SK-N-SH treated with all-trans-retinoic acid at 6 μM for 48 hours (cell line): ENCODE measurements at regions not wholly inside any gene's neighbourhood (a gene's known extent, or its start where the extent isn't known, plus 50 kb on each side); places are given as distances from the start of the nearest gene placed in this dataset.

Experiments
- ATAC-seq: fragments of 200-7000 bp; cut with Tn5 transposase; 3 replicates; pipeline ENCODE4 v1.9.1; 2020; ENCODE audit warnings: mild to moderate bottlenecking, moderate library complexity
- BACH2 ChIP-seq: fragments of 250-450 bp; sonication (Bioruptor Pico); IDR thresholded peaks from 2 replicates; pipeline ENCODE4 v1.9.0; 2021; ENCODE audit warnings: mild to moderate bottlenecking, borderline replicate concordance
- CSDC2 ChIP-seq: fragments of 250-450 bp; sonication (Bioruptor Pico); IDR thresholded peaks from 2 replicates; pipeline ENCODE4 v1.5.0; 2020; ENCODE audit warnings: mild to moderate bottlenecking, moderate library complexity
- ESRRG ChIP-seq: fragments of 250-450 bp; sonication (Bioruptor Pico); IDR thresholded peaks from 2 replicates; pipeline ENCODE4 v1.6.1; 2021; ENCODE audit warnings: mild to moderate bottlenecking
- GLIS3 ChIP-seq: fragments of 250-450 bp; sonication (Bioruptor Pico); IDR thresholded peaks from 2 replicates; pipeline ENCODE4 v1.5.0; 2020; ENCODE audit warnings: mild to moderate bottlenecking, moderate library complexity
- ISL1 ChIP-seq: fragments of 250-450 bp; sonication (Bioruptor Pico); IDR thresholded peaks from 2 replicates; pipeline ENCODE4 v2.1.2; 2022; ENCODE audit warnings: mild to moderate bottlenecking, moderate library complexity
- OSR1 ChIP-seq: fragments of 250-450 bp; sonication (Bioruptor Pico); IDR thresholded peaks from 2 replicates; pipeline ENCODE4 v1.8.0; 2022; ENCODE audit warnings: moderate library complexity, mild to moderate bottlenecking, inconsistent platforms
- PPARA ChIP-seq: fragments of 250-450 bp; sonication (Bioruptor Pico); IDR thresholded peaks from 2 replicates; pipeline ENCODE4 v1.5.0; 2020; ENCODE audit warnings: mild to moderate bottlenecking, borderline replicate concordance
- RARB ChIP-seq: fragments of 250-450 bp; sonication (Bioruptor Pico); IDR thresholded peaks from 2 replicates; pipeline ENCODE4 v1.8.0; 2021; ENCODE audit warnings: mild to moderate bottlenecking, moderate library complexity
- SNAI2 ChIP-seq: fragments of 250-450 bp; sonication (Bioruptor Pico); IDR thresholded peaks from 2 replicates; pipeline ENCODE4 v1.5.0; 2020; ENCODE audit warnings: mild to moderate bottlenecking, moderate library complexity
- TOX ChIP-seq: fragments of 250-450 bp; sonication (Bioruptor Pico); IDR thresholded peaks from 2 replicates; pipeline ENCODE4 v1.8.0; 2021; ENCODE audit warnings: mild to moderate bottlenecking, moderate library complexity, borderline replicate concordance
- ZC3H10 ChIP-seq: fragments of 250-450 bp; sonication (Bioruptor Pico); IDR thresholded peaks from 2 replicates; pipeline ENCODE4 v1.5.1; 2021; ENCODE audit warnings: mild to moderate bottlenecking, moderate library complexity
- ZFP30 ChIP-seq: fragments of 450-650 bp; formaldehyde crosslinking; IDR thresholded peaks from 2 replicates; pipeline ENCODE4 v1.5.0; 2022; ENCODE audit warnings: mild to moderate bottlenecking, moderate library complexity
- ZNF565 ChIP-seq: fragments of 450-650 bp; formaldehyde crosslinking; conservative IDR thresholded peaks from 2 replicates; pipeline ENCODE4 v1.5.0; 2020; ENCODE audit warnings: low read depth, mild to moderate bottlenecking, moderate library complexity
- ZNF70 ChIP-seq: fragments of 450-650 bp; formaldehyde crosslinking; IDR thresholded peaks from 2 replicates; pipeline ENCODE4 v1.5.0; 2020; ENCODE audit warnings: mild to moderate bottlenecking, moderate library complexity
- ZNF8 ChIP-seq: fragments of 450-650 bp; formaldehyde crosslinking; IDR thresholded peaks from 2 replicates; pipeline ENCODE4 v1.5.0; 2020; ENCODE audit warnings: mild to moderate bottlenecking, moderate library complexity
- TF ChIP-seq, protein P1 (sequence below): fragments of 250-450 bp; sonication (Bioruptor Pico); IDR thresholded peaks from 2 replicates; pipeline ENCODE4 v1.8.0; 2020; ENCODE audit warnings: mild to moderate bottlenecking, moderate library complexity, borderline replicate concordance
- TF ChIP-seq, protein P2 (sequence below): fragments of 250-450 bp; sonication (Bioruptor Pico); IDR thresholded peaks from 2 replicates; pipeline ENCODE4 v1.8.0; 2021; ENCODE audit warnings: low read depth, mild to moderate bottlenecking, moderate library complexity, borderline replicate concordance
- TF ChIP-seq, protein P3 (sequence below): fragments of 250-450 bp; sonication (Bioruptor Pico); IDR thresholded peaks from 2 replicates; pipeline ENCODE4 v1.5.1; 2020; ENCODE audit warnings: low read depth, mild to moderate bottlenecking, moderate library complexity
- TF ChIP-seq, protein P4 (sequence below): fragments of 250-450 bp; sonication (Bioruptor Pico); IDR thresholded peaks from 2 replicates; pipeline ENCODE4 v1.5.0; 2020; ENCODE audit warnings: mild to moderate bottlenecking, moderate library complexity
- TF ChIP-seq, protein P5 (sequence below): fragments of 250-450 bp; sonication (Bioruptor Pico); IDR thresholded peaks from 2 replicates; pipeline ENCODE4 v1.5.1; 2021; ENCODE audit warnings: mild to moderate bottlenecking, moderate library complexity

DNA sequence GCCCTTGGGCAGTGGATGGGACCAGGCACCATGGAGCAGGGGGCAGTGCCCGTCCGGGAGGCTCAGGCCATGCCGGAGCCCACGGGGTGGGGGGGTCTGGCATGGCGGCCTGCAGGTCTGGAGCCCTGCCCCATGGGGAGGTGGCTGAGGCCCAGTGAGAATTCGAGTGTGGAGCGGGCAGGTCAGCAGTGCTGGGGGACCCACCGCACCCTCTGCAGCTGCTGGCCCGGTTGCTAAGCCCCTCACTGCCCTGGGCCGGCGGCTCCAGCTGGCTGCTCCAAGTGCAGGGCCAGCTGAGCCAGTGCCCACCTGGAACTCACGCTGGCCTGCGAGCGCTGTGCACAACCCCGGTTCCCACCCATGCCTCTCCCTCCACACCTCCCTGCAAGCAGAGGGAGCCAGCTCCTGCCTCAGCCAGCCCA is 1157.9 kb upstream of the ADGRL3 start:
- no peak for ATAC-seq
- TF ChIP-seq CSDC2 (no peak), SNAI2 (CRISPR knock-in tag) (no peak), OSR1 (no peak), GLIS3 (no peak)

DNA sequence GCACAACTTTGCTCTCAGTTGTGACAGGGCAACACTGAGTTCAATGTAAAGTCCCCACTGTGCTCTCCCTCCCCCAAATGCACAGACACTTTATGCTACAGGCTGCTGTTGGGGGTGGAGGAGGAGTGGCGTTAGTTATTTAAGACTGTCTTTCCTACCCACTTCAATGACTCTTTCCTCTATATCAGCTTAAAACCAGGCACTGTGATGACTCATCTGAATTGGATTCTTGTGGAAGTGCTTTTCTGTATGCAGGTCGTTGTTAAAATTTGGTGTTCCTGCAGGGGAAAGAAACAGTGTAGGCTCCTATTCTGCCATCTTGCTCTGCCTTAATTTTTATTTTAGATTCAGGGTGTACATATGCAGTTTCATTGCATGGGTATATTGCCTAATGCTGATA is 1157.2 kb upstream of the ADGRL3 start:
- TF ChIP-seq, protein P1, sequence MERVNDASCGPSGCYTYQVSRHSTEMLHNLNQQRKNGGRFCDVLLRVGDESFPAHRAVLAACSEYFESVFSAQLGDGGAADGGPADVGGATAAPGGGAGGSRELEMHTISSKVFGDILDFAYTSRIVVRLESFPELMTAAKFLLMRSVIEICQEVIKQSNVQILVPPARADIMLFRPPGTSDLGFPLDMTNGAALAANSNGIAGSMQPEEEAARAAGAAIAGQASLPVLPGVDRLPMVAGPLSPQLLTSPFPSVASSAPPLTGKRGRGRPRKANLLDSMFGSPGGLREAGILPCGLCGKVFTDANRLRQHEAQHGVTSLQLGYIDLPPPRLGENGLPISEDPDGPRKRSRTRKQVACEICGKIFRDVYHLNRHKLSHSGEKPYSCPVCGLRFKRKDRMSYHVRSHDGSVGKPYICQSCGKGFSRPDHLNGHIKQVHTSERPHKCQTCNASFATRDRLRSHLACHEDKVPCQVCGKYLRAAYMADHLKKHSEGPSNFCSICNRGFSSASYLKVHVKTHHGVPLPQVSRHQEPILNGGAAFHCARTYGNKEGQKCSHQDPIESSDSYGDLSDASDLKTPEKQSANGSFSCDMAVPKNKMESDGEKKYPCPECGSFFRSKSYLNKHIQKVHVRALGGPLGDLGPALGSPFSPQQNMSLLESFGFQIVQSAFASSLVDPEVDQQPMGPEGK = no peak
- TF ChIP-seq, all 23 proteins: peak for 0
- no peak for ATAC-seq

DNA sequence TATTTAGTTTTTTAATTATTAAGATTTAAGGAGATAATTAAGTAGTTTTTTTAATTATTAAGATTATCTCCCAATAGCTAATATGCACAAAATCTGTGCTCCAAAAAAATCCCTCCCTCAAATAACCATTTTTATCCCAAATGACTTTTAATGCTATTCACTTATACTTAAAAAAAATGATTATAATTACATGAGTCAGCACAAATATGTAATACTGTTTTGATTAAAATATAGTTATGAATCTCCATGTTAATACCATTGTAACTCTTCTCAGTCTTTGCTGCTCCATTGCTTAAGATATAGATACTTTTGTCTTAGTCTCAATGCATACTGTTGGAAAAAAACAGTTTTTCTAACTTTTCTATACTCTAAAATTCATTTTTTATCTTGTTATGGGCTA is 1121.1 kb upstream of the ADGRL3 start:
- ATAC-seq = no peak
- TF ChIP-seq ESRRG (CRISPR knock-in tag) (no peak), ZNF565 (CRISPR knock-in tag) (no peak), ISL1 (CRISPR knock-in tag) (no peak), TOX (no peak), ZC3H10 (no peak)
- TF ChIP-seq, protein P2, sequence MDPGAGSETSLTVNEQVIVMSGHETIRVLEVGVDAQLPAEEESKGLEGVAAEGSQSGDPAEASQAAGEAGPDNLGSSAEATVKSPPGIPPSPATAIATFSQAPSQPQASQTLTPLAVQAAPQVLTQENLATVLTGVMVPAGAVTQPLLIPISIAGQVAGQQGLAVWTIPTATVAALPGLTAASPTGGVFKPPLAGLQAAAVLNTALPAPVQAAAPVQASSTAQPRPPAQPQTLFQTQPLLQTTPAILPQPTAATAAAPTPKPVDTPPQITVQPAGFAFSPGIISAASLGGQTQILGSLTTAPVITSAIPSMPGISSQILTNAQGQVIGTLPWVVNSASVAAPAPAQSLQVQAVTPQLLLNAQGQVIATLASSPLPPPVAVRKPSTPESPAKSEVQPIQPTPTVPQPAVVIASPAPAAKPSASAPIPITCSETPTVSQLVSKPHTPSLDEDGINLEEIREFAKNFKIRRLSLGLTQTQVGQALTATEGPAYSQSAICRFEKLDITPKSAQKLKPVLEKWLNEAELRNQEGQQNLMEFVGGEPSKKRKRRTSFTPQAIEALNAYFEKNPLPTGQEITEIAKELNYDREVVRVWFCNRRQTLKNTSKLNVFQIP = no peak
- TF ChIP-seq, all 23 proteins: peak for 0

DNA sequence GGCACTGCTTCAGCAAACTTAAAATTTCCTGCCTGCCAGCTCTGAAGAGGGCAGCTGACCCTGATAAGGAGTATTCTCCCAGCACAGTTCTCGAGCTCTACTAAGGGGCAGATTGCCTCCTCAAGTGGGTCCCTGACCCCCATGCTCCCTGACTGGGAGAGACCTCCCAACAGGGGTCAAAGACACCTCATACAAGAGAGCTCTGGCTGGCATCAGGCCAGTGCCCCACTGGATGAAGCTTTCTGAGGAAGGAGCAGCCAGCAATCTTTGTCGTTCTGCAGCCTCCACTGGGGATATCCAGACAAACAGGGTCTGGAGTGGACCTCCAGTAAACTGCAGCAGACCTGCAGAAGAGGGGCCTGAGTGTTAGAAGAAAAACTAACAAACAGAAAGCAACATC is 1118.3 kb upstream of the ADGRL3 start:
- no peak for ATAC-seq
- TF ChIP-seq ZNF565 (CRISPR knock-in tag) (no peak), ZNF8 (no peak), RARB (CRISPR knock-in tag) (no peak), ZC3H10 (no peak), ZFP30 (CRISPR knock-in tag) (no peak), ZNF70 (CRISPR knock-in tag) (no peak), BACH2 (no peak), ESRRG (CRISPR knock-in tag) (no peak), PPARA (CRISPR knock-in tag) (no peak), TOX (no peak), OSR1 (no peak)
- TF ChIP-seq, protein P3, sequence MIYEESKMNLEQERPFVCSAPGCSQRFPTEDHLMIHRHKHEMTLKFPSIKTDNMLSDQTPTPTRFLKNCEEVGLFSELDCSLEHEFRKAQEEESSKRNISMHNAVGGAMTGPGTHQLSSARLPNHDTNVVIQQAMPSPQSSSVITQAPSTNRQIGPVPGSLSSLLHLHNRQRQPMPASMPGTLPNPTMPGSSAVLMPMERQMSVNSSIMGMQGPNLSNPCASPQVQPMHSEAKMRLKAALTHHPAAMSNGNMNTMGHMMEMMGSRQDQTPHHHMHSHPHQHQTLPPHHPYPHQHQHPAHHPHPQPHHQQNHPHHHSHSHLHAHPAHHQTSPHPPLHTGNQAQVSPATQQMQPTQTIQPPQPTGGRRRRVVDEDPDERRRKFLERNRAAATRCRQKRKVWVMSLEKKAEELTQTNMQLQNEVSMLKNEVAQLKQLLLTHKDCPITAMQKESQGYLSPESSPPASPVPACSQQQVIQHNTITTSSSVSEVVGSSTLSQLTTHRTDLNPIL (CRISPR knock-in tag) = no peak
- TF ChIP-seq, protein P4, sequence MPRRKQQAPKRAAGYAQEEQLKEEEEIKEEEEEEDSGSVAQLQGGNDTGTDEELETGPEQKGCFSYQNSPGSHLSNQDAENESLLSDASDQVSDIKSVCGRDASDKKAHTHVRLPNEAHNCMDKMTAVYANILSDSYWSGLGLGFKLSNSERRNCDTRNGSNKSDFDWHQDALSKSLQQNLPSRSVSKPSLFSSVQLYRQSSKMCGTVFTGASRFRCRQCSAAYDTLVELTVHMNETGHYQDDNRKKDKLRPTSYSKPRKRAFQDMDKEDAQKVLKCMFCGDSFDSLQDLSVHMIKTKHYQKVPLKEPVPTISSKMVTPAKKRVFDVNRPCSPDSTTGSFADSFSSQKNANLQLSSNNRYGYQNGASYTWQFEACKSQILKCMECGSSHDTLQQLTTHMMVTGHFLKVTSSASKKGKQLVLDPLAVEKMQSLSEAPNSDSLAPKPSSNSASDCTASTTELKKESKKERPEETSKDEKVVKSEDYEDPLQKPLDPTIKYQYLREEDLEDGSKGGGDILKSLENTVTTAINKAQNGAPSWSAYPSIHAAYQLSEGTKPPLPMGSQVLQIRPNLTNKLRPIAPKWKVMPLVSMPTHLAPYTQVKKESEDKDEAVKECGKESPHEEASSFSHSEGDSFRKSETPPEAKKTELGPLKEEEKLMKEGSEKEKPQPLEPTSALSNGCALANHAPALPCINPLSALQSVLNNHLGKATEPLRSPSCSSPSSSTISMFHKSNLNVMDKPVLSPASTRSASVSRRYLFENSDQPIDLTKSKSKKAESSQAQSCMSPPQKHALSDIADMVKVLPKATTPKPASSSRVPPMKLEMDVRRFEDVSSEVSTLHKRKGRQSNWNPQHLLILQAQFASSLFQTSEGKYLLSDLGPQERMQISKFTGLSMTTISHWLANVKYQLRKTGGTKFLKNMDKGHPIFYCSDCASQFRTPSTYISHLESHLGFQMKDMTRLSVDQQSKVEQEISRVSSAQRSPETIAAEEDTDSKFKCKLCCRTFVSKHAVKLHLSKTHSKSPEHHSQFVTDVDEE = no peak
- TF ChIP-seq, protein P5, sequence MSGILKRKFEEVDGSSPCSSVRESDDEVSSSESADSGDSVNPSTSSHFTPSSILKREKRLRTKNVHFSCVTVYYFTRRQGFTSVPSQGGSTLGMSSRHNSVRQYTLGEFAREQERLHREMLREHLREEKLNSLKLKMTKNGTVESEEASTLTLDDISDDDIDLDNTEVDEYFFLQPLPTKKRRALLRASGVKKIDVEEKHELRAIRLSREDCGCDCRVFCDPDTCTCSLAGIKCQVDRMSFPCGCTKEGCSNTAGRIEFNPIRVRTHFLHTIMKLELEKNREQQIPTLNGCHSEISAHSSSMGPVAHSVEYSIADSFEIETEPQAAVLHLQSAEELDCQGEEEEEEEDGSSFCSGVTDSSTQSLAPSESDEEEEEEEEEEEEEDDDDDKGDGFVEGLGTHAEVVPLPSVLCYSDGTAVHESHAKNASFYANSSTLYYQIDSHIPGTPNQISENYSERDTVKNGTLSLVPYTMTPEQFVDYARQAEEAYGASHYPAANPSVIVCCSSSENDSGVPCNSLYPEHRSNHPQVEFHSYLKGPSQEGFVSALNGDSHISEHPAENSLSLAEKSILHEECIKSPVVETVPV (CRISPR knock-in tag) = no peak
